Neural progenitor cell (in vitro differentiated cells): ENCODE measurements at regions not wholly inside any gene's neighbourhood (a gene's known extent, or its start where the extent isn't known, plus 50 kb on each side); places are given as distances from the start of the nearest gene placed in this dataset.

ENCODE experiments used
- DNase-seq: peaks from one replicate; pipeline ENCODE4 v3.0.0-alpha.2; 2016; ENCODE audit warnings: low spot score
- H2AFZ ChIP-seq: fragments of 200-600 bp; sonication (generic); replicated peaks from 2 replicates; pipeline ENCODE4 v1.6.1; 2016; ENCODE audit warnings: antibody characterized with exemption
- H3F3A ChIP-seq: fragments of 200-600 bp; sonication (generic); 2 replicates; pipeline ENCODE4 v1.6.1; 2016; ENCODE audit warnings: antibody characterized with exemption, low read depth
- H3K27ac ChIP-seq: fragments of 200-600 bp; sonication (generic); 2 replicates; pipeline ENCODE4 v1.5.1; 2016; ENCODE audit warnings: mild to moderate bottlenecking
- H3K27me3 ChIP-seq: fragments of 200-600 bp; sonication (generic); 2 replicates; pipeline ENCODE4 v1.6.1; 2016; ENCODE audit warnings: mild to moderate bottlenecking, moderate library complexity
- H3K36me3 ChIP-seq: fragments of 200-600 bp; sonication (generic); 2 replicates; pipeline ENCODE4 v1.5.1; 2016
- H3K4me1 ChIP-seq: fragments of 200-600 bp; sonication (generic); 2 replicates; pipeline ENCODE4 v1.6.1; 2016; ENCODE audit warnings: mixed run types
- H3K4me2 ChIP-seq: fragments of 200-600 bp; sonication (generic); 2 replicates; pipeline ENCODE4 v1.6.1; 2016
- H3K4me3 ChIP-seq: fragments of 200-600 bp; sonication (generic); 2 replicates; pipeline ENCODE4 v1.5.1; 2016
- H3K79me2 ChIP-seq: fragments of 200-600 bp; sonication (generic); 2 replicates; pipeline ENCODE4 v1.6.1; 2016; ENCODE audit warnings: low read depth
- H3K9ac ChIP-seq: fragments of 200-600 bp; sonication (generic); 2 replicates; pipeline ENCODE4 v1.6.1; 2016
- H3K9me3 ChIP-seq: fragments of 200-600 bp; sonication (generic); 2 replicates; pipeline ENCODE4 v1.5.1; 2016; ENCODE audit warnings: low read depth
- H4K20me1 ChIP-seq: fragments of 200-600 bp; sonication (generic); 2 replicates; pipeline ENCODE4 v1.6.1; 2016; ENCODE audit warnings: low read depth
- H3K27ac Mint-ChIP-seq: 3 replicates; pipeline ENCODE4 v1.8.0; 2021; ENCODE audit warnings: mixed read lengths
- H3K27me3 Mint-ChIP-seq: 2 replicates; pipeline ENCODE4 v1.8.0; 2022; ENCODE audit warnings: low read depth, mild to moderate bottlenecking, inconsistent platforms, moderate library complexity, mixed read lengths; ENCODE audit not compliant: insufficient read depth
- H3K36me3 Mint-ChIP-seq: 3 replicates; pipeline ENCODE4 v1.8.0; 2021; ENCODE audit warnings: mixed read lengths
- H3K4me1 Mint-ChIP-seq: 3 replicates; pipeline ENCODE4 v1.8.0; 2021; ENCODE audit warnings: mixed read lengths
- H3K4me3 Mint-ChIP-seq: 3 replicates; pipeline ENCODE4 v1.8.0; 2021; ENCODE audit warnings: mild to moderate bottlenecking, moderate library complexity, mixed read lengths
- H3K9me3 Mint-ChIP-seq: 3 replicates; pipeline ENCODE4 v1.8.0; 2020; ENCODE audit warnings: mixed read lengths
- CTCF ChIP-seq: fragments of 200-600 bp; sonication (generic); IDR thresholded peaks from 2 replicates; pipeline ENCODE4 v1.5.1; 2017; ENCODE audit warnings: antibody characterized with exemption, mild to moderate bottlenecking
- EZH2 ChIP-seq: fragments of 200-600 bp; sonication (generic); IDR thresholded peaks from 2 replicates; pipeline ENCODE4 v1.6.1; 2017; ENCODE audit warnings: antibody characterized with exemption, mild to moderate bottlenecking, moderate library complexity
- EZH2phosphoT487 ChIP-seq: fragments of 200-600 bp; sonication (generic); IDR thresholded peaks from 2 replicates; pipeline ENCODE4 v1.6.1; 2017; ENCODE audit warnings: antibody characterized with exemption

GRCh38 chr4:30429813-30430761, 290.1 kb upstream of the PCDH7 start:
- no peak overlapping the region for H3K4me3 Mint-ChIP-seq
- Histone ChIP-seq H3K4me3 (no peak overlapping the region), H3K36me3 (no peaks in the 10 kb centered on the region), H3K9me3 (no peaks in the 10 kb centered on the region), H4K20me1 (no peaks in the 10 kb centered on the region), H3K4me1 (no peaks in the 10 kb centered on the region), H3K27ac (no peak overlapping the region), H2AFZ (no peak overlapping the region), H3K9ac (no peak overlapping the region), H3K79me2 (no peaks in the 10 kb centered on the region), H3F3A (no peaks in the 10 kb centered on the region), H3K27me3 (no peaks in the 10 kb centered on the region), H3K4me2 (no peak overlapping the region)
- H3K27ac Mint-ChIP-seq, result no peak overlapping the region
- DNase-seq, result no peak
- no peaks in the 10 kb centered on the region for H3K27me3 Mint-ChIP-seq
- no peaks in the 10 kb centered on the region for H3K36me3 Mint-ChIP-seq
- peaks cover 5% of the 10 kb centered on the region for H3K9me3 Mint-ChIP-seq
- TF ChIP-seq EZH2phosphoT487 (no peak), CTCF (no peak), EZH2 (no peak)
- no peaks in the 10 kb centered on the region for H3K4me1 Mint-ChIP-seq

GRCh38 chr4:30434656-30435055, 285.5 kb upstream of the PCDH7 start:
- Histone ChIP-seq H3K27ac (no peak overlapping the region), H3K9me3 (no peaks in the 10 kb centered on the region), H2AFZ (no peak overlapping the region), H3K27me3 (no peaks in the 10 kb centered on the region), H3K36me3 (no peaks in the 10 kb centered on the region), H3F3A (no peaks in the 10 kb centered on the region), H3K9ac (no peak overlapping the region), H3K79me2 (no peaks in the 10 kb centered on the region), H4K20me1 (no peaks in the 10 kb centered on the region), H3K4me3 (no peak overlapping the region), H3K4me2 (no peak overlapping the region), H3K4me1 (peaks cover 5% of the 10 kb centered on the region)
- Mint-ChIP-seq H3K27ac (no peak overlapping the region), H3K9me3 (no peaks in the 10 kb centered on the region), H3K4me3 (no peak overlapping the region), H3K4me1 (no peaks in the 10 kb centered on the region), H3K36me3 (no peaks in the 10 kb centered on the region), H3K27me3 (no peaks in the 10 kb centered on the region)
- TF ChIP-seq EZH2phosphoT487 (no peak), CTCF (no peak), EZH2 (no peak)
- no peak for DNase-seq

- H3K27me3 ChIP-seq, result no peaks in the 10 kb centered on the region
- DNase-seq, result no peak
- no peaks in the 10 kb centered on the region for H3K9me3 Mint-ChIP-seq
- no peaks in the 10 kb centered on the region for H3F3A ChIP-seq
- no peaks in the 10 kb centered on the region for H3K36me3 Mint-ChIP-seq
- H3K4me1 ChIP-seq, result peaks cover 5% of the 10 kb centered on the region
- H3K4me3 Mint-ChIP-seq, result no peak overlapping the region
- H3K36me3 ChIP-seq, result no peaks in the 10 kb centered on the region
- no peak overlapping the region for H3K4me2 ChIP-seq
- H3K27me3 Mint-ChIP-seq, result no peaks in the 10 kb centered on the region
- H4K20me1 ChIP-seq, result no peaks in the 10 kb centered on the region
- H3K79me2 ChIP-seq, result no peaks in the 10 kb centered on the region
- no peaks in the 10 kb centered on the region for H3K9me3 ChIP-seq
- no peaks in the 10 kb centered on the region for H3K4me1 Mint-ChIP-seq
- H3K9ac ChIP-seq, result no peak overlapping the region
- H3K27ac ChIP-seq, result no peak overlapping the region
- no peak overlapping the region for H3K27ac Mint-ChIP-seq
- H3K4me3 ChIP-seq, result no peak overlapping the region
- no peak overlapping the region for H2AFZ ChIP-seq
- TF ChIP-seq EZH2 (no peak), CTCF (no peak)
These were observed 283.8 kb upstream of the PCDH7 start for GRCh38 chr4:30436394-30436793.
